Endodermal cell (in vitro differentiated cells): ENCODE measurements at regions not wholly inside any gene's neighbourhood (a gene's known extent, or its start where the extent isn't known, plus 50 kb on each side); places are given as distances from the start of the nearest gene placed in this dataset.

Source experiments
- DNase-seq: peaks from one replicate; pipeline ENCODE4 v3.0.0-alpha.2; 2017
- H3K27ac ChIP-seq: 2 replicates; pipeline ENCODE4 v1.5.1; 2013; ENCODE audit warnings: mild to moderate bottlenecking, low read depth, low read length, moderate library complexity
- H3K27me3 ChIP-seq: 2 replicates; pipeline ENCODE4 v1.6.1; 2013; ENCODE audit warnings: mild to moderate bottlenecking, low read length, moderate library complexity; ENCODE audit not compliant: insufficient read depth, control insufficient read depth, poor library complexity, severe bottlenecking
- H3K36me3 ChIP-seq: 2 replicates; pipeline ENCODE4 v1.7.0; 2013; ENCODE audit warnings: mild to moderate bottlenecking, low read length, moderate library complexity; ENCODE audit not compliant: control insufficient read depth, insufficient read depth
- H3K4me1 ChIP-seq: one replicate; pipeline ENCODE4 v1.7.0; 2013; ENCODE audit warnings: low read length; ENCODE audit not compliant: control insufficient read depth, insufficient read depth
- H3K4me3 ChIP-seq: 2 replicates; pipeline ENCODE4 v1.5.1; 2013; ENCODE audit warnings: mild to moderate bottlenecking, low read length, moderate library complexity
- H3K9ac ChIP-seq: 2 replicates; pipeline ENCODE4 v1.6.1; 2013; ENCODE audit warnings: mild to moderate bottlenecking, low read length, moderate library complexity; ENCODE audit not compliant: poor library complexity, severe bottlenecking; ENCODE audit errors: extremely low read depth
- H3K9me3 ChIP-seq: 2 replicates; pipeline ENCODE4 v1.6.1; 2013; ENCODE audit warnings: mild to moderate bottlenecking, low read length, moderate library complexity; ENCODE audit not compliant: control insufficient read depth
- H3K27ac Mint-ChIP-seq: 2 replicates; pipeline ENCODE4 v1.8.0; 2020; ENCODE audit warnings: mixed read lengths
- H3K27me3 Mint-ChIP-seq: 2 replicates; pipeline ENCODE4 v1.8.0; 2021; ENCODE audit warnings: mild to moderate bottlenecking, mixed read lengths; ENCODE audit not compliant: insufficient read depth
- H3K36me3 Mint-ChIP-seq: 2 replicates; pipeline ENCODE4 v1.8.0; 2020; ENCODE audit warnings: low read depth, mixed read lengths
- H3K4me1 Mint-ChIP-seq: 2 replicates; pipeline ENCODE4 v1.8.0; 2020; ENCODE audit warnings: mixed read lengths
- H3K4me3 Mint-ChIP-seq: 2 replicates; pipeline ENCODE4 v1.8.0; 2020; ENCODE audit warnings: mild to moderate bottlenecking, moderate library complexity, mixed read lengths
- H3K9me3 Mint-ChIP-seq: 2 replicates; pipeline ENCODE4 v1.8.0; 2020; ENCODE audit warnings: mild to moderate bottlenecking, mixed read lengths
- CTCF ChIP-seq: fragments of 200-600 bp; sonication (generic); conservative IDR thresholded peaks from 2 replicates; pipeline ENCODE4 v1.5.0; 2021; ENCODE audit warnings: antibody characterized with exemption, mild to moderate bottlenecking
- WGBS, 2 experiments: methylation state at CpG; one replicate each; pipeline versions ENCODE4 v1.1.5 to v1.1.7; 2013; ENCODE audit warnings: missing lambda C conversion rate in 2 of 2, mixed read lengths in 1 of 2; ENCODE audit not compliant: insufficient coverage in 1 of 2, insufficient read length in 1 of 2; 5-methylcytosine and 5-hydroxymethylcytosine counted together

- no peak overlapping the region for H3K4me3 ChIP-seq
- Mint-ChIP-seq H3K4me1 (peaks cover 38% of the 10 kb centered on the region), H3K27ac (no peak overlapping the region), H3K9me3 (no peaks in the 10 kb centered on the region), H3K36me3 (no peaks in the 10 kb centered on the region), H3K27me3 (peaks cover 17% of the 10 kb centered on the region), H3K4me3 (no peak overlapping the region)
- TF ChIP-seq CTCF = no peak
- no peaks in the 10 kb centered on the region for H3K4me1 ChIP-seq
- no peaks in the 10 kb centered on the region for H3K36me3 ChIP-seq
- H3K27ac ChIP-seq = no peak overlapping the region
- no peak for DNase-seq
- 96 to 99% methylated on average over 6 to 7 of the region's 7 CpGs for WGBS, 2 experiments
- H3K9ac ChIP-seq = no peak overlapping the region
- no peaks in the 10 kb centered on the region for H3K27me3 ChIP-seq
- no peaks in the 10 kb centered on the region for H3K9me3 ChIP-seq
Measured at GRCh38 chr5:73374520-73375190, 73.9 kb downstream of the FOXD1 start.

GRCh38 chr5:73373814-73374510, 74.6 kb downstream of the FOXD1 start:
- no peak for TF ChIP-seq CTCF
- Histone ChIP-seq H3K4me3 (no peak overlapping the region), H3K9me3 (no peaks in the 10 kb centered on the region), H3K27ac (no peak overlapping the region), H3K27me3 (no peaks in the 10 kb centered on the region), H3K4me1 (no peaks in the 10 kb centered on the region), H3K9ac (no peak overlapping the region), H3K36me3 (no peaks in the 10 kb centered on the region)
- Mint-ChIP-seq H3K9me3 (no peaks in the 10 kb centered on the region), H3K36me3 (no peaks in the 10 kb centered on the region), H3K27me3 (peaks cover 13% of the 10 kb centered on the region), H3K4me3 (no peak overlapping the region), H3K4me1 (peaks cover 36% of the 10 kb centered on the region), H3K27ac (no peak overlapping the region)
- 80 to 87% methylated on average over 1 to 3 of the region's 3 CpGs for WGBS, 2 experiments
- no peak for DNase-seq

- H3K9me3 ChIP-seq = no peaks in the 10 kb centered on the region
- H3K36me3 Mint-ChIP-seq = no peaks in the 10 kb centered on the region
- no peaks in the 10 kb centered on the region for H3K9me3 Mint-ChIP-seq
- peak; percentile 65 for DNase-seq
- H3K27ac Mint-ChIP-seq = no peak overlapping the region
- no peak overlapping the region for H3K4me3 ChIP-seq
- no peaks in the 10 kb centered on the region for H3K4me1 ChIP-seq
- H3K9ac ChIP-seq = no peak overlapping the region
- WGBS, 2 experiments = 77 to 89% methylated on average over 8 to 12 of the region's 12 CpGs
- no peaks in the 10 kb centered on the region for H3K36me3 ChIP-seq
- no peak overlapping the region for H3K4me3 Mint-ChIP-seq
- H3K27me3 Mint-ChIP-seq = peaks cover 22% of the 10 kb centered on the region
- H3K4me1 Mint-ChIP-seq = peaks cover 17% of the 10 kb centered on the region
- H3K27me3 ChIP-seq = no peaks in the 10 kb centered on the region
- no peak for TF ChIP-seq CTCF
- H3K27ac ChIP-seq = no peak overlapping the region
Measured at GRCh38 chr5:73370640-73371583, 77.7 kb downstream of the FOXD1 start.
